Type B pancreatic cell (in vitro differentiated cells): ENCODE measurements at regions not wholly inside any gene's neighbourhood (a gene's known extent, or its start where the extent isn't known, plus 50 kb on each side); places are given as distances from the start of the nearest gene placed in this dataset.
A peak's percentile ranks its signal among the peaks of the same experiment; 100 is the strongest.
"Not testable (repeated sequence)": the region's sequence is repeated elsewhere in the genome, so short reads cannot be mapped to it uniquely, and the experiment has no call there.

Source experiments
- DNase-seq: peaks from one replicate; pipeline ENCODE4 v3.0.0; 2021; ENCODE audit warnings: mixed read lengths; ENCODE audit not compliant: unreplicated experiment; ENCODE audit errors: extremely low spot score
- H3K27ac Mint-ChIP-seq: 2 replicates; pipeline ENCODE4 v1.8.0; 2021; ENCODE audit warnings: mild to moderate bottlenecking, mixed read lengths
- H3K27me3 Mint-ChIP-seq: 2 replicates; pipeline ENCODE4 v1.8.0; 2021; ENCODE audit warnings: mixed read lengths
- H3K36me3 Mint-ChIP-seq: 2 replicates; pipeline ENCODE4 v1.8.0; 2021; ENCODE audit warnings: mixed read lengths
- H3K4me1 Mint-ChIP-seq: one replicate; pipeline ENCODE4 v1.8.0; 2021; ENCODE audit warnings: mixed read lengths; ENCODE audit not compliant: unreplicated experiment
- H3K4me3 Mint-ChIP-seq: 2 replicates; pipeline ENCODE4 v1.8.0; 2021; ENCODE audit warnings: mild to moderate bottlenecking, mixed read lengths
- H3K9me3 Mint-ChIP-seq: 2 replicates; pipeline ENCODE4 v1.8.0; 2021; ENCODE audit warnings: mixed read lengths
- CTCF ChIP-seq: fragments of 200-600 bp; sonication (generic); conservative IDR thresholded peaks from 2 replicates; pipeline ENCODE4 v1.5.0; 2021; ENCODE audit warnings: antibody characterized with exemption, mild to moderate bottlenecking

GRCh38 chr6:27161603-27161945 is 85.9 kb upstream of the PRSS16 start:
- no peak for DNase-seq
- no peak for TF ChIP-seq CTCF
- H3K9me3 Mint-ChIP-seq = no peaks in the 10 kb centered on the region
- peak overlapping the region; percentile 5 for H3K27ac Mint-ChIP-seq
- no peaks in the 10 kb centered on the region for H3K36me3 Mint-ChIP-seq
- H3K4me1 Mint-ChIP-seq = peaks cover 7% of the 10 kb centered on the region
- no peak overlapping the region for H3K4me3 Mint-ChIP-seq
- peaks cover 3% of the 10 kb centered on the region for H3K27me3 Mint-ChIP-seq

- H3K9me3 Mint-ChIP-seq = no peaks in the 10 kb centered on the region
- no peaks in the 10 kb centered on the region for H3K36me3 Mint-ChIP-seq
- H3K27ac Mint-ChIP-seq = peak overlapping the region; percentile 5
- H3K4me3 Mint-ChIP-seq = no peak overlapping the region
- H3K27me3 Mint-ChIP-seq = peaks cover 3% of the 10 kb centered on the region
- peaks cover 7% of the 10 kb centered on the region for H3K4me1 Mint-ChIP-seq
- TF ChIP-seq CTCF = peak; percentile 88
- DNase-seq = no peak
These were observed 85.4 kb upstream of the PRSS16 start for GRCh38 chr6:27161946-27162603.

GRCh38 chr6:27163834-27164233 is 83.7 kb upstream of the PRSS16 start:
- no peaks in the 10 kb centered on the region for H3K9me3 Mint-ChIP-seq
- no peak for DNase-seq
- peaks cover 12% of the 10 kb centered on the region for H3K4me1 Mint-ChIP-seq

GRCh38 chr6:27168108-27168507 is 79.4 kb upstream of the PRSS16 start:
- no peak overlapping the region for H3K27ac Mint-ChIP-seq
- no peak for DNase-seq

More at GRCh38 chr6:27163834-27164233, 83.7 kb upstream of the PRSS16 start:
- H3K27me3 Mint-ChIP-seq = peaks cover 3% of the 10 kb centered on the region
- H3K4me3 Mint-ChIP-seq = no peak overlapping the region
- H3K36me3 Mint-ChIP-seq = no peaks in the 10 kb centered on the region
- TF ChIP-seq CTCF = no peak
- no peak overlapping the region for H3K27ac Mint-ChIP-seq

GRCh38 chr6:27168586-27169443 is 78.7 kb upstream of the PRSS16 start:
- H3K9me3 Mint-ChIP-seq = no peaks in the 10 kb centered on the region
- H3K27me3 Mint-ChIP-seq = no peaks in the 10 kb centered on the region
- DNase-seq = no peak
- H3K36me3 Mint-ChIP-seq = no peaks in the 10 kb centered on the region
- H3K27ac Mint-ChIP-seq = no peak overlapping the region
- H3K4me3 Mint-ChIP-seq = no peak overlapping the region
- no peak for TF ChIP-seq CTCF
- peaks cover 6% of the 10 kb centered on the region for H3K4me1 Mint-ChIP-seq

More at GRCh38 chr6:27168108-27168507, 79.4 kb upstream of the PRSS16 start:
- no peak for TF ChIP-seq CTCF
- no peaks in the 10 kb centered on the region for H3K9me3 Mint-ChIP-seq
- no peaks in the 10 kb centered on the region for H3K36me3 Mint-ChIP-seq
- H3K4me1 Mint-ChIP-seq = peaks cover 6% of the 10 kb centered on the region
- H3K4me3 Mint-ChIP-seq = no peak overlapping the region
- H3K27me3 Mint-ChIP-seq = no peaks in the 10 kb centered on the region

GRCh38 chr6:27172524-27173231 is 74.8 kb upstream of the PRSS16 start:
- not testable (repeated sequence) for H3K4me3 Mint-ChIP-seq, H3K36me3 Mint-ChIP-seq, H3K4me1 Mint-ChIP-seq, DNase-seq, H3K27ac Mint-ChIP-seq, H3K27me3 Mint-ChIP-seq, H3K9me3 Mint-ChIP-seq

- not testable (repeated sequence) for H3K4me1 Mint-ChIP-seq, H3K27me3 Mint-ChIP-seq, H3K4me3 Mint-ChIP-seq, DNase-seq, H3K27ac Mint-ChIP-seq, H3K36me3 Mint-ChIP-seq, H3K9me3 Mint-ChIP-seq
These were observed 74.3 kb upstream of the PRSS16 start for GRCh38 chr6:27173232-27173601.
